ENCODE measurements at regions not wholly inside any gene's neighbourhood (a gene's known extent, or its start where the extent isn't known, plus 50 kb on each side); places are given as distances from the start of the nearest gene placed in this dataset.

DNA sequence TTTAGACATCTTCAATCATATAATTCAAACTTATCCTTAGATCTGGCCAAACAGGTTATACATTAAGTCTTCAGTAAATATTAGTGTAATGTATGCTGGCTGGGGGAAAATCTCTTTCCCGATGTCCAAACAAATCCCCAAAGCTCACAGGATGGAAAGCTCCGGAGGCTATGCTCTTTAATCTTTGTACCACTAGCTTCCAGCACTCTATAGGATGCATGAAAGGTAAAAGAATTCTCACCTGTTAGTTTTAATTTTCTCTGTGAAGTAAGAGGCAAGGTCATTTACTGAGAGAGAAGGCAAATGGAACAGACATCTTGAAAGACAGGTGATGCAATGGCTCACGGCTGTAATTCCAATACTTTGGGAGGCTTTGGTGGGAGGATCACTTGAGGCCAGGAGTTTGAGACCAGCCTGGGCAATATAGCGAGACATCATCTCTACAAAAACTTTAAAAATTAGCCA, 99.8 kb upstream of the KIF5B start:
- no peak for TF ChIP-seq GATA1 (IDR thresholded peaks at IDR 0.05; ENCODE audit: low read depth, low read length)
- TF ChIP-seq POLR2A (IDR thresholded peaks at IDR 0.05; ENCODE audit: low read length): no peak
- DNase-seq: no peak

DNA sequence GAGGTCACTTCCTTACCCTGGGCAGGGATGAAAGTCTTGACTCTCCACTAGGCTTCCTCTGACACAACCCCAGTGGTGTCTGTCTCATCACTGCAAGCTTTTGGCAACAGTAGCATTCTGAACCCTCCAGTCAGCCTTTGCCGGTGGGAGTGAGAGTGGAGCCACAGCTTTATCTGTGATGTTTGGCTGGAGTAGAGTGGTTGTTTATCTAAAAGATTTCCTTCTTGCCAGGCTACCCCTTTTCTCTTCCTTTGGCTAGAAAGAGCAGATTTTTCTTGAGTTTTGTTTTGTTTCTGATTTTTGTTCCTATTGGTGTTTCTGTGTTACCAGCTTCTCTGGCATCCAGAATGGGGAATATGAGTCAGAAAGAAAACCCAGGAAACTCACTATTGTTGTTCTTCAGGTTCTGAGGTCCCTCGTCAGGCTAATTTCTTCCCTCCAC, 98.9 kb upstream of the KIF5B start:
- no peak for TF ChIP-seq GATA1 (IDR thresholded peaks at IDR 0.05; ENCODE audit: low read depth, low read length)
- TF ChIP-seq POLR2A (IDR thresholded peaks at IDR 0.05; ENCODE audit: low read length): no peak

DNA sequence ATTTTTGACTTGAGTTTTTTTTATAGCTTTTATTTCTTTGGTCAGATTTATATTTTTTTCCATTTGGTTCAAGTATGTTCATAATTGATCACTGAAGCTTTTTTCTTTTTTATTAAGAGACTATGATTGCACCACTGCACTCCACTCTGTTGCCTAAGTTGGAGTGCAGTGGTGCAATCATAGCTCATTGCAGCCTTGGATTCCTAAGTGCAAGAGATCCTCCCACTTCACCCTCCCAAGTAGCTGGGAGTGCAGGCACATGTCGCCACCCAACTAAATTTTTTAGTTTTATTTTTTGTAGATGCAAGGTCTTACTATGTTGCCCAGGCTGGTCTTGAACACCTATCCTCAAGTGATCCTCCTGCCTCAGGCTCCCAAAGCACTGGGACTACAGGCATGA, 97.7 kb upstream of the KIF5B start:
- TF ChIP-seq GATA1 (IDR thresholded peaks at IDR 0.05; ENCODE audit: low read depth, low read length) (no peak), POLR2A (IDR thresholded peaks at IDR 0.05; ENCODE audit: low read length) (no peak)
- no peak for DNase-seq

More for the DNA sequence above, 98.9 kb upstream of the KIF5B start:
- DNase-seq: no peak

DNA sequence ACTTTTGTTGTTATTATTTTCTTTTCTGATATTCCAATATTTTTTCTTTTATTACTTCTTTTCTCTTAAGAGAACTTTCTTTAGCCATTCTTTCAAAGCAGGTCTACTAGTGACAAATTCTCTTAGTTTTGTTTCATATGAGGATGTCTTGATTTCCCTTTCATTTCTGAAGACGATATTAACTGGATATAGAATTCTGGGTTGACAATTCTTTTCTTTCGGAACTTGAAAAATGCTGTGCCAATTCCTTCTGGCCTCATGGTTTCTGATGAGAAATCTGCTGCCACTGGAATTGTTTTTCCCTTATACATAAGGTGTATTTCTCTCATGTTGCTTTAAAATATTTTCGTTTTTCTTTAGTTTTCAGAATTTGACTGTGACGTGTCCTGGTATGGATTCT, 97.0 kb upstream of the KIF5B start:
- TF ChIP-seq POLR2A (IDR thresholded peaks at IDR 0.05; ENCODE audit: low read length) (no peak), GATA1 (IDR thresholded peaks at IDR 0.05; ENCODE audit: low read depth, low read length) (no peak)
- no peak for DNase-seq

DNA sequence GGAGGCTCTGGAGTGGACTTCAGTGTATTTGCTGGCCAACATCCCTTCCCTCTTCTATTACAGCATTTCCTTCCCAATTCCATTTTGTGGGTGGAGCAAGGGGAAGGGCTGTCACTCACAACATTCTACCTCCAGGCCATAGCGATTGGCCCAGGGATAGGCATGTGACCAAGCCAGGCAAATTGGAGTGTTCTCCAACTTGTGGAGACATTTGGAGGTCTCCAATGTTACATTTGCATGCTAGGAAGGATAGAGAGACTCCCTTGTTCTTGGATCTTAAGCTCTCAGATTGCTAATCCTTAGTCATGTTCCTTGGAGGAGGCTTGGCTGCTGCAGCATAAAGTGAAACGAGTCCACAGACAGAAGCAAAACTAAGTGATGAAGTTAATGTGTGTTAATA, 95.6 kb upstream of the KIF5B start:
- no peak for DNase-seq

DNA sequence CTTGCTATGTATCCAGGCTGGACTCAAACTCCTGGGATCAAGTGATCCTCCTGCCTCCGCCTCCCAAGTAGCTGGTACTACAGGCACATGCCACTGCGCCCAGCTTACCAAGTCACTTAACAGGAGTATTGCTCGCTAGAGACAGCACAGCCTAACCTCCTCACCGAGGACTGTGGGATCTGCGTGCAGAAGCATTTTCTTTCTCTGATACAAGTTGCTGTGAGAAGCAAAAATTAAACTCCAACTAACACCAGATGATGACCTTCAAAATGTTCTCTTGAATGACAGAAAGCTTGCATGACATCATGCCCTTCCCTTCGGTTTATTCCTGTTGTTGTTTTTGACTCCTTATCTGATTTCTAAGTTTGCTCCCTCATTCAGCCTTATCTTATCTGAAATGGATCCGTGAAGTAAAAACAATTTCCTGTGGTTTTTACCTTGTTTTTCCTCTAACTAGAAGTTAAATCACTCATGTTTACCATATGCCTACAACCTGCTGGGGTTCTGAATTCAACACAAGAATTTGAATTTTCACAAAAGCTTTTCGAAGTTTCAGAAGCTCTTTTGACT, 94.4 kb upstream of the KIF5B start:
- no peak for TF ChIP-seq GATA1 (IDR thresholded peaks at IDR 0.05; ENCODE audit: low read depth, low read length)
- TF ChIP-seq POLR2A (IDR thresholded peaks at IDR 0.05; ENCODE audit: low read length): no peak
- DNase-seq: no peak

More for the DNA sequence above, 95.6 kb upstream of the KIF5B start:
- TF ChIP-seq GATA1 (IDR thresholded peaks at IDR 0.05; ENCODE audit: low read depth, low read length): no peak
- no peak for TF ChIP-seq POLR2A (IDR thresholded peaks at IDR 0.05; ENCODE audit: low read length)

DNA sequence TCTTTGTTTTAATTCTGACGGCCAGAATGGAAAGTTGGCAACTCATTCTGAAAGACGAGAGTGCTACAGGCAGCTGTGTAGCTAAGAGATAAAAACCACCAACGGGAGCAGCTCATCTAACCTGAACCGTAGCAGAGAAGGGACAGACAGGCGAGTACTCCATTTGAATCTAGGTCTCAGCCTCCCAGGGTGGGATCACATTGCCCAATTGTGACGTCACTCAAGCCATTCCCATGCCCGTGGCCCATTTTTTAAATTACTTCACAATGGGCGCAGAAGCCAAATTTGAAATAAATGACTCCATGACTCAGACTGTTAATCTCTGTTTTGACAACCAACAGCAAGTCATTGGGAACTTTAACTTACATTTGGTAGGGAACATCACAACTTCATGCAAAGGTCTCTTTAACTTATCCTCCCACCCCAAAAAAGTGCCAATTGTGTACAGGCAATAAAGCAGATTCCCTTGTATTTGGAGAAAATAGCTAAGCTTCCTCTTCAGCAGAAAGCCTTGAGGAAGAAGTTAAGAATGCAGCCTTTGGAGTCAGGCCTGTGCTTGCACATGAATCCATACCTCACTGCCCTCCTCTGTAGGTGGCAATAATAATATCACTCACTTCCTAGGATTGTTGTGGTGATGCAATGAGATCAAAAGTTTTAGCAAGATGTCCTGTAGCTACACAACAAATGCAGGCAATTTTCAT, 93.2 kb upstream of the KIF5B start:
- DNase-seq: no peak
- TF ChIP-seq POLR2A (IDR thresholded peaks at IDR 0.05; ENCODE audit: low read length) (no peak), GATA1 (IDR thresholded peaks at IDR 0.05; ENCODE audit: low read depth, low read length) (no peak)

DNA sequence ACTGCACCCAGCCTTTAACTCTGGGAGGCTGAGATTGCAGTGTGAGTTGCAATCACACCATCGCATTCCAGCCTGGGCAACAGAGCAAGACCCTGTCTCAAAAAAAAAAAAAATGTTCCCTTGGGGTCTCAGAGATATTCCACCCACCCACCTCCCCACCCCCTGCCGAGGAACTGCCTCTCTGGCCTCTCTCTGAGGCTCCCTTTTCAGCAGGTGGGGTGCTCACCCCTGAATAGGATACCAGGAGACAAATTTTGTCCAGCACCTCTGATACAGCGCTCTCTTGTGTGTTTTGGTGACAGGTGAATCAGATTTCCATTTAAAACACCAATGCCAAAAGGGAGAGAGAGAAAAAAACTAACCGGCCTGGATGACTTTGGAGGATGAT, 92.6 kb upstream of the KIF5B start:
- no peak for TF ChIP-seq GATA1 (IDR thresholded peaks at IDR 0.05; ENCODE audit: low read depth, low read length)
- DNase-seq: no peak

DNA sequence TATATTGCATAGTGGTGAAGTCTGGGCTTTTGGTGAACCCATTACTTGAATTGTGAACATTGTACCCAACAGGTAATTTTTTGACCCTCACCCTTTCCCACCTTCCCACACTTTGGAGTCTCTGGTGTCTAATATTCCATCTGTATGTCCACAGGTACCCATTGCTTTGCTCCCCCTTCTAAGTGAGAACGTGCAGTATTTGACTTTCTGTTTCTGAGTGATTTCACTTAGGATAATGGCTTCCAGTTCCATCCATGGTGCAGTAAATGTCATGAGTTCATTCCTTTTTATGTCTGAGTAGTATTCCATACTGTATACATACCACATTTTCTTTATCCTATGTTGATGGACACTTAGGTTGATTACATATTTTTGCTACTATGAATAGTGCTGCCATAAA, 91.5 kb upstream of the KIF5B start:
- TF ChIP-seq GATA1 (IDR thresholded peaks at IDR 0.05; ENCODE audit: low read depth, low read length) (no peak), POLR2A (IDR thresholded peaks at IDR 0.05; ENCODE audit: low read length) (no peak)
- DNase-seq: no peak

DNA sequence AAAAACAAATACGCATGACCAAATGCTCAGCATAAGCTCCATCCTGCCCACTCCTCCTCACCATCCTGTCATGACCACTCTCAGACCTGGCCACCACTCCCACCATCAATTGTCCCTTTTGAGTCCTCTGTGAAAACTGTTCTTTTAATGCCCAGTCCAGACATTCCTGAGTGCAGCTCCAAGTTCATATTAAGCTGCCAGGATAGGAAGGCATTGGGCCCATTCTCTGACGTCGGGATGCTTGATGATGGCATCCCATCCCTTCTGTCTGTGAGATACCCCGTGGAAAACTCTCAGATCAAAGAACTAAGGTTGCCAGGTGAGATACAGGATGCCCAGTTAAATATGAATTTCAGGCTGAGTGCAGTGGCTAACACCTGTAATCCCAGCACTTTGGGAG, 89.9 kb upstream of the KIF5B start:
- no peak for DNase-seq
- TF ChIP-seq POLR2A (IDR thresholded peaks at IDR 0.05; ENCODE audit: low read length) (no peak), GATA1 (IDR thresholded peaks at IDR 0.05; ENCODE audit: low read depth, low read length) (no peak)

DNA sequence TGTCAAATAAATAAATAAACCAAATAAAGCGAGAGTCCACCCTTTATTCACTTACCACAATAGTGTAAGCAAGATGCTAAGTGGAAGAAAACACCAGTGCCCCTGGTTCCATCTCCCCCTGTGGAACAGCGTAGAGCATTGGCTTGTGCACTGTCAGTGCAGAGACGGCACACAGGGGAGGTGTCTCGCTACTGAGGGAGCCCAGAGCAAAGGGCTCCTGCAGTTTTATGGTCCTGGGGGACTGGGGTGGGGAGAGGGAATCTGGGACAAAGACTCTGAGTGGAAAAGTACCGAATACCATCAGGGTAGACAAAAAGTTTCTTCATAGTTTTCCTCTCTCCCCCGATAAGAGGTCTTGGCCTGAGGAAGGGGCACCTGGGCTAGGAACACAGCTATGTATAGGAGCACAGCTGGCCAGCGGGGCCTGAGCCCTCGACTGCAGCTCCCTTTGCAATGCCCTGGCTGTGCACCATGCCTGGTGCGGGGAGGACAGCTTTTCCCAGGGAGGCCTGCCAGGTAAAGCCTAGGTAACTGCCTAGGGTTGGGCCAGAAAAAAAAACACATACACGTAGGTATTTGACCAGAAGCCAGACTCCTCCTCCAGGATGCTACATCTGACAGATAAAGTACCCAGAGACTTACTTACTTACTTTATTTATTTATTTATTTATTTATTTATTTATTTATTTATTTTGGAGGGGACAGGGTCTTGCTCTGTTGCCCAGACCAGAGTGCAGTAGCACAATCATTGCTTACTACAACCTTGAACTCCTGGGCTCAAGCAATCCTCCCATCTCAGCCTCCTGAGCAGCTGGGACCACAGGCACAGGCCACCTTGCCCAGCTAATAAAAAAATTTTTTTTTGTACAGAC, 88.8 kb upstream of the KIF5B start:
- TF ChIP-seq POLR2A (IDR thresholded peaks at IDR 0.05; ENCODE audit: low read length): no peak
- TF ChIP-seq GATA1 (IDR thresholded peaks at IDR 0.05; ENCODE audit: low read depth, low read length): no peak
- no peak for DNase-seq

DNA sequence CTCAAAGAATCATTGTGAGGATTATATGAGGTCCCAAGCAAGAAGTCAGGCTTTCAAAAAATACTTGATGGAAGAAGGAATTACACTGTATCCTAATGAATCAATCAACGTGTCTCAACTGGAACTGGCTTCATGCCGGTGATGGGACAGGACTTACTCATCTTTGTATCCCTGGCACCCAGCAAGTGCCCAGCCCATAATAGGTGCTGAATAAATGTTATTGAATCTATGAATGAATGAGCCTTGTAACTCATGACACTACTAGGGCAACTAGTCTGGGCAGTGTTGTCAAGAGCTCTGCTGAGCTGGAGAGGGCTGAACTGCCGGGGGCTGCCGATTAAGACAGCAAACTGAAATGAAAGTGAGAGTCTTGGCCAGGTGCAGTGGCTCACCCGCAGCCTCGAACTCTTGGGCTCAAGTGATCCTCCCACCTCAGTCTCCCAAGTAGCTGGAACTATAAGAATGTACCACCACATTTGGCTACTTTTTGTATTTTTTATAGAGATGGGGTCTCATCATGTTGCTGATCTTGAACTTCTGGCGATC, 87.2 kb upstream of the KIF5B start:
- DNase-seq: no peak
- no peak for TF ChIP-seq GATA1 (IDR thresholded peaks at IDR 0.05; ENCODE audit: low read depth, low read length)
- TF ChIP-seq POLR2A (IDR thresholded peaks at IDR 0.05; ENCODE audit: low read length): no peak

DNA sequence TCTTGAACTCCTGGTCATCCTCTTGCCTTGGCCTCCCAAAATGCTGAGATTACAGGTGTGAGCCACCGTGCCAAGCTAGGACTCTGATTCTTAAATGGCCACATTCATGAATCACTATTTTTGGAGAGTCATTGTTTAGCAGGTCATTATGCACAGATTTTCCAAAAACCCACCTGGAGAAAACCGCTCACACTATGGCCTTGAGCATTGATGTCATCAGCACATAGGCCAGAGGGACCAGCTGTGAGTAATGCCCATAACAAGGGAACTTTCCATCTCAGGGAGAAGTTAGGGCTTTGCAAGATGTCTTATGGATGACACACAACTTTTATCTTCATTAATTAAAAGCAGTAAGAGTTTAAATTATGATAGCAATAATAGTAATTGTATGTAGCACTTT, 86.4 kb upstream of the KIF5B start:
- TF ChIP-seq GATA1 (IDR thresholded peaks at IDR 0.05; ENCODE audit: low read depth, low read length) (no peak), POLR2A (IDR thresholded peaks at IDR 0.05; ENCODE audit: low read length) (no peak)
- no peak for DNase-seq
